ENCODE measurements at regions not wholly inside any gene's neighbourhood (a gene's known extent, or its start where the extent isn't known, plus 50 kb on each side); places are given as distances from the start of the nearest gene placed in this dataset.

DNA sequence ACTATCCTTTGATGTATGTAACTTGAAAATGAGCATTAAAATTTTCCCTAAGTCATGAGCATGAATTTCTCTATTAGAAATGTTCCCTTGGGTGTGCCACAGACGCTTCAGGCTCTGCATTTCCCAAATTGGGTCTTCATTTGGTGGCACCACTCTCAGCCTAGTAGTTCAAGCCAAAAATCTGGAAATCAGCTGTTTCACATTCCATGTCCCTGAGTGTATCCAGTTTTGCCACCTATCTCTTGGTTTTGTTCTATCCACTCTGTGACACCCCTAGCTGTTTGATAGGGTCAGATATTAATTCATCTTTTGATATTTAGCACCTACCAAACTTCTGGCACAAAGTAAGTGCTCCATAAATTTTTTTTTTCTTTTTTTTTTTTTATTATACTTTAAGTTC lies 89.5 kb upstream of the DPH5 start:
- TF ChIP-seq ZNF331 (CRISPR knock-in tag; IDR thresholded peaks at IDR 0.05; ENCODE audit: low read depth) (no peak), EZH2 (IDR thresholded peaks at IDR 0.05; ENCODE audit: low read depth, unreplicated experiment) (no peak), CREB1 (CRISPR knock-in tag; IDR thresholded peaks at IDR 0.05; ENCODE audit: low read depth) (no peak), POLR2AphosphoS5 (IDR thresholded peaks at IDR 0.05; ENCODE audit: low read depth) (no peak), NANOG (IDR thresholded peaks at IDR 0.05; ENCODE audit: borderline replicate concordance) (no peak), JUNB (IDR thresholded peaks at IDR 0.05; ENCODE audit: unreplicated experiment) (no peak), EZH2phosphoT487 (IDR thresholded peaks at IDR 0.05; ENCODE audit: unreplicated experiment) (no peak), ZNF114 (CRISPR knock-in tag; IDR thresholded peaks at IDR 0.05) (no peak), STAT1 (IDR thresholded peaks at IDR 0.05; ENCODE audit: unreplicated experiment) (no peak)
- TF ChIP-seq, protein P1, sequence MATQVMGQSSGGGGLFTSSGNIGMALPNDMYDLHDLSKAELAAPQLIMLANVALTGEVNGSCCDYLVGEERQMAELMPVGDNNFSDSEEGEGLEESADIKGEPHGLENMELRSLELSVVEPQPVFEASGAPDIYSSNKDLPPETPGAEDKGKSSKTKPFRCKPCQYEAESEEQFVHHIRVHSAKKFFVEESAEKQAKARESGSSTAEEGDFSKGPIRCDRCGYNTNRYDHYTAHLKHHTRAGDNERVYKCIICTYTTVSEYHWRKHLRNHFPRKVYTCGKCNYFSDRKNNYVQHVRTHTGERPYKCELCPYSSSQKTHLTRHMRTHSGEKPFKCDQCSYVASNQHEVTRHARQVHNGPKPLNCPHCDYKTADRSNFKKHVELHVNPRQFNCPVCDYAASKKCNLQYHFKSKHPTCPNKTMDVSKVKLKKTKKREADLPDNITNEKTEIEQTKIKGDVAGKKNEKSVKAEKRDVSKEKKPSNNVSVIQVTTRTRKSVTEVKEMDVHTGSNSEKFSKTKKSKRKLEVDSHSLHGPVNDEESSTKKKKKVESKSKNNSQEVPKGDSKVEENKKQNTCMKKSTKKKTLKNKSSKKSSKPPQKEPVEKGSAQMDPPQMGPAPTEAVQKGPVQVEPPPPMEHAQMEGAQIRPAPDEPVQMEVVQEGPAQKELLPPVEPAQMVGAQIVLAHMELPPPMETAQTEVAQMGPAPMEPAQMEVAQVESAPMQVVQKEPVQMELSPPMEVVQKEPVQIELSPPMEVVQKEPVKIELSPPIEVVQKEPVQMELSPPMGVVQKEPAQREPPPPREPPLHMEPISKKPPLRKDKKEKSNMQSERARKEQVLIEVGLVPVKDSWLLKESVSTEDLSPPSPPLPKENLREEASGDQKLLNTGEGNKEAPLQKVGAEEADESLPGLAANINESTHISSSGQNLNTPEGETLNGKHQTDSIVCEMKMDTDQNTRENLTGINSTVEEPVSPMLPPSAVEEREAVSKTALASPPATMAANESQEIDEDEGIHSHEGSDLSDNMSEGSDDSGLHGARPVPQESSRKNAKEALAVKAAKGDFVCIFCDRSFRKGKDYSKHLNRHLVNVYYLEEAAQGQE (IDR thresholded peaks at IDR 0.05; ENCODE audit: unreplicated experiment), result no peak
- TF ChIP-seq, protein P2, sequence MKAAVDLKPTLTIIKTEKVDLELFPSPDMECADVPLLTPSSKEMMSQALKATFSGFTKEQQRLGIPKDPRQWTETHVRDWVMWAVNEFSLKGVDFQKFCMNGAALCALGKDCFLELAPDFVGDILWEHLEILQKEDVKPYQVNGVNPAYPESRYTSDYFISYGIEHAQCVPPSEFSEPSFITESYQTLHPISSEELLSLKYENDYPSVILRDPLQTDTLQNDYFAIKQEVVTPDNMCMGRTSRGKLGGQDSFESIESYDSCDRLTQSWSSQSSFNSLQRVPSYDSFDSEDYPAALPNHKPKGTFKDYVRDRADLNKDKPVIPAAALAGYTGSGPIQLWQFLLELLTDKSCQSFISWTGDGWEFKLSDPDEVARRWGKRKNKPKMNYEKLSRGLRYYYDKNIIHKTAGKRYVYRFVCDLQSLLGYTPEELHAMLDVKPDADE (IDR thresholded peaks at IDR 0.05), result no peak
- TF ChIP-seq, protein P3, sequence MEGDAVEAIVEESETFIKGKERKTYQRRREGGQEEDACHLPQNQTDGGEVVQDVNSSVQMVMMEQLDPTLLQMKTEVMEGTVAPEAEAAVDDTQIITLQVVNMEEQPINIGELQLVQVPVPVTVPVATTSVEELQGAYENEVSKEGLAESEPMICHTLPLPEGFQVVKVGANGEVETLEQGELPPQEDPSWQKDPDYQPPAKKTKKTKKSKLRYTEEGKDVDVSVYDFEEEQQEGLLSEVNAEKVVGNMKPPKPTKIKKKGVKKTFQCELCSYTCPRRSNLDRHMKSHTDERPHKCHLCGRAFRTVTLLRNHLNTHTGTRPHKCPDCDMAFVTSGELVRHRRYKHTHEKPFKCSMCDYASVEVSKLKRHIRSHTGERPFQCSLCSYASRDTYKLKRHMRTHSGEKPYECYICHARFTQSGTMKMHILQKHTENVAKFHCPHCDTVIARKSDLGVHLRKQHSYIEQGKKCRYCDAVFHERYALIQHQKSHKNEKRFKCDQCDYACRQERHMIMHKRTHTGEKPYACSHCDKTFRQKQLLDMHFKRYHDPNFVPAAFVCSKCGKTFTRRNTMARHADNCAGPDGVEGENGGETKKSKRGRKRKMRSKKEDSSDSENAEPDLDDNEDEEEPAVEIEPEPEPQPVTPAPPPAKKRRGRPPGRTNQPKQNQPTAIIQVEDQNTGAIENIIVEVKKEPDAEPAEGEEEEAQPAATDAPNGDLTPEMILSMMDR (conservative IDR thresholded peaks at IDR 0.05; ENCODE audit: low read depth in 2 of 2), result no peak
- TF ChIP-seq, protein P4, sequence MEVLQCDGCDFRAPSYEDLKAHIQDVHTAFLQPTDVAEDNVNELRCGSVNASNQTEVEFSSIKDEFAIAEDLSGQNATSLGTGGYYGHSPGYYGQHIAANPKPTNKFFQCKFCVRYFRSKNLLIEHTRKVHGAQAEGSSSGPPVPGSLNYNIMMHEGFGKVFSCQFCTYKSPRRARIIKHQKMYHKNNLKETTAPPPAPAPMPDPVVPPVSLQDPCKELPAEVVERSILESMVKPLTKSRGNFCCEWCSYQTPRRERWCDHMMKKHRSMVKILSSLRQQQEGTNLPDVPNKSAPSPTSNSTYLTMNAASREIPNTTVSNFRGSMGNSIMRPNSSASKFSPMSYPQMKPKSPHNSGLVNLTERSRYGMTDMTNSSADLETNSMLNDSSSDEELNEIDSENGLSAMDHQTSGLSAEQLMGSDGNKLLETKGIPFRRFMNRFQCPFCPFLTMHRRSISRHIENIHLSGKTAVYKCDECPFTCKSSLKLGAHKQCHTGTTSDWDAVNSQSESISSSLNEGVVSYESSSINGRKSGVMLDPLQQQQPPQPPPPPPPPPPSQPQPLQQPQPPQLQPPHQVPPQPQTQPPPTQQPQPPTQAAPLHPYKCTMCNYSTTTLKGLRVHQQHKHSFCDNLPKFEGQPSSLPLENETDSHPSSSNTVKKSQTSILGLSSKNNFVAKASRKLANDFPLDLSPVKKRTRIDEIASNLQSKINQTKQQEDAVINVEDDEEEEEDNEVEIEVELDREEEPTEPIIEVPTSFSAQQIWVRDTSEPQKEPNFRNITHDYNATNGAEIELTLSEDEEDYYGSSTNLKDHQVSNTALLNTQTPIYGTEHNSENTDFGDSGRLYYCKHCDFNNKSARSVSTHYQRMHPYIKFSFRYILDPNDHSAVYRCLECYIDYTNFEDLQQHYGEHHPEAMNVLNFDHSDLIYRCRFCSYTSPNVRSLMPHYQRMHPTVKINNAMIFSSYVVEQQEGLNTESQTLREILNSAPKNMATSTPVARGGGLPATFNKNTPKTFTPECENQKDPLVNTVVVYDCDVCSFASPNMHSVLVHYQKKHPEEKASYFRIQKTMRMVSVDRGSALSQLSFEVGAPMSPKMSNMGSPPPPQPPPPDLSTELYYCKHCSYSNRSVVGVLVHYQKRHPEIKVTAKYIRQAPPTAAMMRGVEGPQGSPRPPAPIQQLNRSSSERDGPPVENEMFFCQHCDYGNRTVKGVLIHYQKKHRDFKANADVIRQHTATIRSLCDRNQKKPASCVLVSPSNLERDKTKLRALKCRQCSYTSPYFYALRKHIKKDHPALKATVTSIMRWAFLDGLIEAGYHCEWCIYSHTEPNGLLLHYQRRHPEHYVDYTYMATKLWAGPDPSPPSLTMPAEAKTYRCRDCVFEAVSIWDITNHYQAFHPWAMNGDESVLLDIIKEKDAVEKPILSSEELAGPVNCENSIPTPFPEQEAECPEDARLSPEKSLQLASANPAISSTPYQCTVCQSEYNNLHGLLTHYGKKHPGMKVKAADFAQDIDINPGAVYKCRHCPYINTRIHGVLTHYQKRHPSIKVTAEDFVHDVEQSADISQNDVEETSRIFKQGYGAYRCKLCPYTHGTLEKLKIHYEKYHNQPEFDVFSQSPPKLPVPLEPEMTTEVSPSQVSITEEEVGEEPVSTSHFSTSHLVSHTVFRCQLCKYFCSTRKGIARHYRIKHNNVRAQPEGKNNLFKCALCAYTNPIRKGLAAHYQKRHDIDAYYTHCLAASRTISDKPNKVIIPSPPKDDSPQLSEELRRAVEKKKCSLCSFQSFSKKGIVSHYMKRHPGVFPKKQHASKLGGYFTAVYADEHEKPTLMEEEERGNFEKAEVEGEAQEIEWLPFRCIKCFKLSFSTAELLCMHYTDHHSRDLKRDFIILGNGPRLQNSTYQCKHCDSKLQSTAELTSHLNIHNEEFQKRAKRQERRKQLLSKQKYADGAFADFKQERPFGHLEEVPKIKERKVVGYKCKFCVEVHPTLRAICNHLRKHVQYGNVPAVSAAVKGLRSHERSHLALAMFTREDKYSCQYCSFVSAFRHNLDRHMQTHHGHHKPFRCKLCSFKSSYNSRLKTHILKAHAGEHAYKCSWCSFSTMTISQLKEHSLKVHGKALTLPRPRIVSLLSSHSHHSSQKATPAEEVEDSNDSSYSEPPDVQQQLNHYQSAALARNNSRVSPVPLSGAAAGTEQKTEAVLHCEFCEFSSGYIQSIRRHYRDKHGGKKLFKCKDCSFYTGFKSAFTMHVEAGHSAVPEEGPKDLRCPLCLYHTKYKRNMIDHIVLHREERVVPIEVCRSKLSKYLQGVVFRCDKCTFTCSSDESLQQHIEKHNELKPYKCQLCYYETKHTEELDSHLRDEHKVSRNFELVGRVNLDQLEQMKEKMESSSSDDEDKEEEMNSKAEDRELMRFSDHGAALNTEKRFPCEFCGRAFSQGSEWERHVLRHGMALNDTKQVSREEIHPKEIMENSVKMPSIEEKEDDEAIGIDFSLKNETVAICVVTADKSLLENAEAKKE (CRISPR knock-in tag; IDR thresholded peaks at IDR 0.05), result no peak
- Histone ChIP-seq H3K9me2 (ENCODE audit: insufficient read depth) (no peaks in the 10 kb centered on the region), H3K27ac (ENCODE audit: low read depth) (no peak overlapping the region), H3K4me2 (no peak overlapping the region), H3K79me2 (replicated peaks; ENCODE audit: insufficient read depth) (no peaks in the 10 kb centered on the region), H3K27me3 (ENCODE audit: insufficient read depth) (no peaks in the 10 kb centered on the region), H3K36me3 (ENCODE audit: insufficient read depth) (no peaks in the 10 kb centered on the region), H2AFZ (no peak overlapping the region), H3K4me3 (no peak overlapping the region), H3K4me1 (ENCODE audit: insufficient read depth) (no peaks in the 10 kb centered on the region), H3F3A (replicated peaks; ENCODE audit: low read depth) (no peaks in the 10 kb centered on the region), H4K20me1 (replicated peaks; ENCODE audit: insufficient read depth) (no peaks in the 10 kb centered on the region)
- no peaks in the 10 kb centered on the region for H3K27me3 Mint-ChIP-seq (ENCODE audit: insufficient read depth, low read depth, poor library complexity)
- DNase-seq (ENCODE audit: low spot score) (no peak), ATAC-seq (no peak)
- no peak overlapping the region for H3K4me3 Mint-ChIP-seq
- H3K9me3 Mint-ChIP-seq, result no peaks in the 10 kb centered on the region
- H3K4me1 Mint-ChIP-seq, result no peaks in the 10 kb centered on the region
- H3K36me3 Mint-ChIP-seq (ENCODE audit: low read depth), result no peaks in the 10 kb centered on the region
- no peak overlapping the region for H3K27ac Mint-ChIP-seq

Measured in GM23338 (cell line).